ENCODE measurements at regions not wholly inside any gene's neighbourhood (a gene's known extent, or its start where the extent isn't known, plus 50 kb on each side); places are given as distances from the start of the nearest gene placed in this dataset.

- Histone ChIP-seq H3K4me3 (ENCODE audit: low read depth in 1 of 5, low read length in 5 of 5) (no peak overlapping the region), H3K9me3 (ENCODE audit: control insufficient read depth in 5 of 5, low read length in 5 of 5) (no peaks in the 10 kb centered on the region), H3K36me3 (ENCODE audit: control insufficient read depth in 5 of 5, insufficient read depth in 5 of 5, low read length in 5 of 5) (no peaks in the 10 kb centered on the region), H3K4me1 (ENCODE audit: control insufficient read depth in 5 of 5, insufficient read depth in 5 of 5, low read length in 5 of 5) (peaks cover 3 to 11% (median 7%) of the 10 kb centered on the region in 5 donors), H3K9ac (ENCODE audit: low read length in 5 of 5) (no peak overlapping the region), H3K27ac (ENCODE audit: low read depth, low read length) (no peak overlapping the region), H3K27me3 (ENCODE audit: control insufficient read depth in 5 of 5, insufficient read depth in 4 of 5, low read length in 5 of 5) (no peaks in the 10 kb centered on the region)
Observed at GRCh38 chr3:41092844-41093243, 106.5 kb upstream of the CTNNB1 start.

- no peaks in the 10 kb centered on the region for H3K36me3 ChIP-seq (ENCODE audit: control insufficient read depth in 5 of 5, insufficient read depth in 5 of 5, low read length in 5 of 5)
- H3K27me3 ChIP-seq (ENCODE audit: control insufficient read depth in 5 of 5, insufficient read depth in 4 of 5, low read length in 5 of 5) = no peaks in the 10 kb centered on the region
- H3K4me1 ChIP-seq (ENCODE audit: control insufficient read depth in 5 of 5, insufficient read depth in 5 of 5, low read length in 5 of 5) = peaks cover 3 to 11% (median 7%) of the 10 kb centered on the region in 5 donors
- H3K9ac ChIP-seq (ENCODE audit: low read length in 5 of 5) = no peak overlapping the region
- no peak overlapping the region for H3K4me3 ChIP-seq (ENCODE audit: low read depth in 1 of 5, low read length in 5 of 5)
- no peak overlapping the region for H3K27ac ChIP-seq (ENCODE audit: low read depth, low read length)
- no peaks in the 10 kb centered on the region for H3K9me3 ChIP-seq (ENCODE audit: control insufficient read depth in 5 of 5, low read length in 5 of 5)
Observed at GRCh38 chr3:41093476-41093875, 105.8 kb upstream of the CTNNB1 start.

- no peak overlapping the region for H3K4me3 ChIP-seq (ENCODE audit: low read depth in 1 of 5, low read length in 5 of 5)
- H3K9ac ChIP-seq (ENCODE audit: low read length in 5 of 5) = no peak overlapping the region
- H3K4me1 ChIP-seq (ENCODE audit: control insufficient read depth in 5 of 5, insufficient read depth in 5 of 5, low read length in 5 of 5) = peaks cover 3 to 11% (median 7%) of the 10 kb centered on the region in 5 donors
- no peaks in the 10 kb centered on the region for H3K27me3 ChIP-seq (ENCODE audit: control insufficient read depth in 5 of 5, insufficient read depth in 4 of 5, low read length in 5 of 5)
- no peaks in the 10 kb centered on the region for H3K36me3 ChIP-seq (ENCODE audit: control insufficient read depth in 5 of 5, insufficient read depth in 5 of 5, low read length in 5 of 5)
- no peak overlapping the region for H3K27ac ChIP-seq (ENCODE audit: low read depth, low read length)
- no peaks in the 10 kb centered on the region for H3K9me3 ChIP-seq (ENCODE audit: control insufficient read depth in 5 of 5, low read length in 5 of 5)
Observed at GRCh38 chr3:41094351-41094750, 105.0 kb upstream of the CTNNB1 start.

- Histone ChIP-seq H3K9ac (ENCODE audit: low read length in 5 of 5) (no peak overlapping the region), H3K4me1 (ENCODE audit: control insufficient read depth in 5 of 5, insufficient read depth in 5 of 5, low read length in 5 of 5) (peaks cover 3 to 11% (median 7%) of the 10 kb centered on the region in 5 donors), H3K9me3 (ENCODE audit: control insufficient read depth in 5 of 5, low read length in 5 of 5) (no peaks in the 10 kb centered on the region), H3K36me3 (ENCODE audit: control insufficient read depth in 5 of 5, insufficient read depth in 5 of 5, low read length in 5 of 5) (no peaks in the 10 kb centered on the region), H3K27me3 (ENCODE audit: control insufficient read depth in 5 of 5, insufficient read depth in 4 of 5, low read length in 5 of 5) (no peaks in the 10 kb centered on the region), H3K4me3 (ENCODE audit: low read depth in 1 of 5, low read length in 5 of 5) (no peak overlapping the region), H3K27ac (ENCODE audit: low read depth, low read length) (no peak overlapping the region)
Observed at GRCh38 chr3:41095702-41096101, 103.6 kb upstream of the CTNNB1 start.

GRCh38 chr3:41097896-41098496 is 101.3 kb upstream of the CTNNB1 start:
- Histone ChIP-seq H3K4me1 (ENCODE audit: control insufficient read depth in 5 of 5, insufficient read depth in 5 of 5, low read length in 5 of 5) (peaks cover 3 to 8% (median 5%) of the 10 kb centered on the region in 5 donors), H3K36me3 (ENCODE audit: control insufficient read depth in 5 of 5, insufficient read depth in 5 of 5, low read length in 5 of 5) (no peaks in the 10 kb centered on the region), H3K9ac (ENCODE audit: low read length in 5 of 5) (no peak overlapping the region), H3K27ac (ENCODE audit: low read depth, low read length) (no peak overlapping the region), H3K9me3 (ENCODE audit: control insufficient read depth in 5 of 5, low read length in 5 of 5) (no peaks in the 10 kb centered on the region), H3K4me3 (ENCODE audit: low read depth in 1 of 5, low read length in 5 of 5) (no peak overlapping the region), H3K27me3 (ENCODE audit: control insufficient read depth in 5 of 5, insufficient read depth in 4 of 5, low read length in 5 of 5) (no peaks in the 10 kb centered on the region)

- no peak overlapping the region for H3K4me3 ChIP-seq (ENCODE audit: low read depth in 1 of 5, low read length in 5 of 5)
- no peaks in the 10 kb centered on the region for H3K36me3 ChIP-seq (ENCODE audit: control insufficient read depth in 5 of 5, insufficient read depth in 5 of 5, low read length in 5 of 5)
- no peaks in the 10 kb centered on the region for H3K27me3 ChIP-seq (ENCODE audit: control insufficient read depth in 5 of 5, insufficient read depth in 4 of 5, low read length in 5 of 5)
- no peaks in the 10 kb centered on the region for H3K9me3 ChIP-seq (ENCODE audit: control insufficient read depth in 5 of 5, low read length in 5 of 5)
- H3K27ac ChIP-seq (ENCODE audit: low read depth, low read length) = no peak overlapping the region
- peaks cover 3 to 7% (median 5%) of the 10 kb centered on the region in 5 donors for H3K4me1 ChIP-seq (ENCODE audit: control insufficient read depth in 5 of 5, insufficient read depth in 5 of 5, low read length in 5 of 5)
- no peak overlapping the region for H3K9ac ChIP-seq (ENCODE audit: low read length in 5 of 5)
Observed at GRCh38 chr3:41101231-41101630, 98.1 kb upstream of the CTNNB1 start.

- H3K27me3 ChIP-seq (ENCODE audit: control insufficient read depth in 5 of 5, insufficient read depth in 4 of 5, low read length in 5 of 5) = no peaks in the 10 kb centered on the region
- H3K4me1 ChIP-seq (ENCODE audit: control insufficient read depth in 5 of 5, insufficient read depth in 5 of 5, low read length in 5 of 5) = peaks cover 0 to 6% (median 0%) of the 10 kb centered on the region in 5 donors
- no peak overlapping the region for H3K4me3 ChIP-seq (ENCODE audit: low read depth in 1 of 5, low read length in 5 of 5)
- no peak overlapping the region for H3K9ac ChIP-seq (ENCODE audit: low read length in 5 of 5)
- H3K9me3 ChIP-seq (ENCODE audit: control insufficient read depth in 5 of 5, low read length in 5 of 5) = no peaks in the 10 kb centered on the region
- H3K36me3 ChIP-seq (ENCODE audit: control insufficient read depth in 5 of 5, insufficient read depth in 5 of 5, low read length in 5 of 5) = no peaks in the 10 kb centered on the region
- no peak overlapping the region for H3K27ac ChIP-seq (ENCODE audit: low read depth, low read length)
Observed at GRCh38 chr3:41102053-41102556, 97.2 kb upstream of the CTNNB1 start.

- H3K9ac ChIP-seq (ENCODE audit: low read length in 5 of 5) = no peak overlapping the region
- H3K36me3 ChIP-seq (ENCODE audit: control insufficient read depth in 5 of 5, insufficient read depth in 5 of 5, low read length in 5 of 5) = no peaks in the 10 kb centered on the region
- H3K27me3 ChIP-seq (ENCODE audit: control insufficient read depth in 5 of 5, insufficient read depth in 4 of 5, low read length in 5 of 5) = no peaks in the 10 kb centered on the region
- peaks cover 0 to 6% (median 0%) of the 10 kb centered on the region in 5 donors for H3K4me1 ChIP-seq (ENCODE audit: control insufficient read depth in 5 of 5, insufficient read depth in 5 of 5, low read length in 5 of 5)
- no peak overlapping the region for H3K27ac ChIP-seq (ENCODE audit: low read depth, low read length)
- H3K4me3 ChIP-seq (ENCODE audit: low read depth in 1 of 5, low read length in 5 of 5) = no peak overlapping the region
- no peaks in the 10 kb centered on the region for H3K9me3 ChIP-seq (ENCODE audit: control insufficient read depth in 5 of 5, low read length in 5 of 5)
Observed at GRCh38 chr3:41102750-41103149, 96.6 kb upstream of the CTNNB1 start.

- Histone ChIP-seq H3K36me3 (ENCODE audit: control insufficient read depth in 5 of 5, insufficient read depth in 5 of 5, low read length in 5 of 5) (no peaks in the 10 kb centered on the region), H3K9ac (ENCODE audit: low read length in 5 of 5) (no peak overlapping the region), H3K27me3 (ENCODE audit: control insufficient read depth in 5 of 5, insufficient read depth in 4 of 5, low read length in 5 of 5) (no peaks in the 10 kb centered on the region), H3K9me3 (ENCODE audit: control insufficient read depth in 5 of 5, low read length in 5 of 5) (no peaks in the 10 kb centered on the region), H3K4me3 (ENCODE audit: low read depth in 1 of 5, low read length in 5 of 5) (no peak overlapping the region), H3K4me1 (ENCODE audit: control insufficient read depth in 5 of 5, insufficient read depth in 5 of 5, low read length in 5 of 5) (peaks cover 0 to 6% (median 0%) of the 10 kb centered on the region in 5 donors), H3K27ac (ENCODE audit: low read depth, low read length) (no peak overlapping the region)
Observed at GRCh38 chr3:41103200-41103599, 96.1 kb upstream of the CTNNB1 start.

- Histone ChIP-seq H3K9ac (ENCODE audit: low read length in 5 of 5) (no peak overlapping the region), H3K27ac (ENCODE audit: low read depth, low read length) (no peak overlapping the region), H3K9me3 (ENCODE audit: control insufficient read depth in 5 of 5, low read length in 5 of 5) (no peaks in the 10 kb centered on the region), H3K4me3 (ENCODE audit: low read depth in 1 of 5, low read length in 5 of 5) (no peak overlapping the region), H3K36me3 (ENCODE audit: control insufficient read depth in 5 of 5, insufficient read depth in 5 of 5, low read length in 5 of 5) (no peaks in the 10 kb centered on the region), H3K4me1 (ENCODE audit: control insufficient read depth in 5 of 5, insufficient read depth in 5 of 5, low read length in 5 of 5) (peaks cover 0 to 6% (median 0%) of the 10 kb centered on the region in 5 donors), H3K27me3 (ENCODE audit: control insufficient read depth in 5 of 5, insufficient read depth in 4 of 5, low read length in 5 of 5) (no peaks in the 10 kb centered on the region)
Observed at GRCh38 chr3:41104147-41104546, 95.2 kb upstream of the CTNNB1 start.
